HEK293 (cell line): ENCODE measurements at regions not wholly inside any gene's neighbourhood (a gene's known extent, or its start where the extent isn't known, plus 50 kb on each side); places are given as distances from the start of the nearest gene placed in this dataset.

Experiments
- KLF16 ChIP-seq: fragments of 450-650 bp; formaldehyde crosslinking; IDR thresholded peaks from 2 replicates; pipeline ENCODE4 v1.5.1; 2017; ENCODE audit warnings: missing biosample characterization, missing genetic modification characterization
- SETDB1 ChIP-seq: IDR thresholded peaks from one replicate; pipeline ENCODE4 v1.6.1; 2017; ENCODE audit warnings: mild to moderate bottlenecking, low read length, moderate library complexity, mixed read lengths; ENCODE audit not compliant: insufficient read length
- ZNF221 ChIP-seq: fragments of 450-650 bp; formaldehyde crosslinking; IDR thresholded peaks from 2 replicates; pipeline ENCODE4 v1.5.1; 2017; ENCODE audit warnings: missing biosample characterization, missing genetic modification characterization, borderline replicate concordance
- TF ChIP-seq, protein P1 (sequence below): fragments of 450-650 bp; formaldehyde crosslinking; IDR thresholded peaks from 2 replicates; pipeline ENCODE4 v1.5.1; 2016; ENCODE audit warnings: missing biosample characterization, missing genetic modification characterization

DNA sequence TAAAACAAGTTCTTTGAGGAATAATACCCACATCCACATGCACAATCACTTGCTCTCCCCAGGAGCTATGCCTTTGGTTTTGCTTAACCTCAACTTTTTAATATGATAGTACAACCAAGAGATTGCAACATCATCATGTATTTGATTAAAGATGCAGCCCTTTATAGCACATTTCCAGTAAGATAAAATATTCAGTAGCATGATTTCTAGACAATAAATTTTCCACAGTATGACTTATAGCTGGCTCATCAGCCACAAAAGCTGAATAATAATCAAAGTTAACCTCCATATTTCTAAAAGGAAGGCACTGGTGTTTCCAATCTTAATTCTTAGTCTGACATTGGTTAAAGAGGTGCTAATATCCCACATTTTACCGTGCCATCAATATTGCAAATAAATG lies 622.5 kb downstream of the TBL1XR1 start:
- TF ChIP-seq, protein P1, sequence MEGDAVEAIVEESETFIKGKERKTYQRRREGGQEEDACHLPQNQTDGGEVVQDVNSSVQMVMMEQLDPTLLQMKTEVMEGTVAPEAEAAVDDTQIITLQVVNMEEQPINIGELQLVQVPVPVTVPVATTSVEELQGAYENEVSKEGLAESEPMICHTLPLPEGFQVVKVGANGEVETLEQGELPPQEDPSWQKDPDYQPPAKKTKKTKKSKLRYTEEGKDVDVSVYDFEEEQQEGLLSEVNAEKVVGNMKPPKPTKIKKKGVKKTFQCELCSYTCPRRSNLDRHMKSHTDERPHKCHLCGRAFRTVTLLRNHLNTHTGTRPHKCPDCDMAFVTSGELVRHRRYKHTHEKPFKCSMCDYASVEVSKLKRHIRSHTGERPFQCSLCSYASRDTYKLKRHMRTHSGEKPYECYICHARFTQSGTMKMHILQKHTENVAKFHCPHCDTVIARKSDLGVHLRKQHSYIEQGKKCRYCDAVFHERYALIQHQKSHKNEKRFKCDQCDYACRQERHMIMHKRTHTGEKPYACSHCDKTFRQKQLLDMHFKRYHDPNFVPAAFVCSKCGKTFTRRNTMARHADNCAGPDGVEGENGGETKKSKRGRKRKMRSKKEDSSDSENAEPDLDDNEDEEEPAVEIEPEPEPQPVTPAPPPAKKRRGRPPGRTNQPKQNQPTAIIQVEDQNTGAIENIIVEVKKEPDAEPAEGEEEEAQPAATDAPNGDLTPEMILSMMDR: no peak
- TF ChIP-seq KLF16 (no peak), ZNF221 (no peak), SETDB1 (no peak)
